BE2C (cell line): ENCODE measurements at regions not wholly inside any gene's neighbourhood (a gene's known extent, or its start where the extent isn't known, plus 50 kb on each side); places are given as distances from the start of the nearest gene placed in this dataset.
"Not testable (repeated sequence)": the region's sequence is repeated elsewhere in the genome, so short reads cannot be mapped to it uniquely, and the experiment has no call there.

Source experiments
- DNase-seq: peaks from one replicate; pipeline ENCODE4 v3.0.0-alpha.2; 2020
- H3K27me3 ChIP-seq: fragments of 250-450 bp; sonication (Bioruptor Pico); 2 replicates; pipeline ENCODE4 v1.5.1; 2020; ENCODE audit warnings: mild to moderate bottlenecking
- H3K36me3 ChIP-seq: fragments of 250-450 bp; sonication (Bioruptor Pico); 2 replicates; pipeline ENCODE4 v1.5.1; 2020; ENCODE audit warnings: mild to moderate bottlenecking
- H3K4me1 ChIP-seq: fragments of 250-450 bp; sonication (Bioruptor Pico); 2 replicates; pipeline ENCODE4 v1.5.1; 2020
- H3K4me3 ChIP-seq: 2 replicates; pipeline ENCODE4 v1.5.1; 2011; ENCODE audit warnings: low read depth, low read length
- H3K9me3 ChIP-seq: fragments of 250-450 bp; sonication (Bioruptor Pico); 2 replicates; pipeline ENCODE4 v1.5.1; 2020
- CTCF ChIP-seq: IDR thresholded peaks from 2 replicates; pipeline ENCODE4 v1.5.1; 2012; ENCODE audit warnings: mild to moderate bottlenecking, low read depth, low read length

GRCh38 chr3:140870351-140870750 is 71.3 kb upstream of the SLC25A36 start:
- no peak overlapping the region for H3K4me3 ChIP-seq
- H3K4me1 ChIP-seq, result no peaks in the 10 kb centered on the region
- TF ChIP-seq CTCF, result no peak
- H3K9me3 ChIP-seq, result no peaks in the 10 kb centered on the region
- no peak for DNase-seq
- no peaks in the 10 kb centered on the region for H3K36me3 ChIP-seq
- H3K27me3 ChIP-seq, result no peaks in the 10 kb centered on the region

- Histone ChIP-seq H3K27me3 (no peaks in the 10 kb centered on the region), H3K4me3 (no peak overlapping the region), H3K4me1 (no peaks in the 10 kb centered on the region), H3K9me3 (no peaks in the 10 kb centered on the region), H3K36me3 (no peaks in the 10 kb centered on the region)
- TF ChIP-seq CTCF, result no peak
- DNase-seq, result no peak
Observed at GRCh38 chr3:140871022-140871421, 70.6 kb upstream of the SLC25A36 start.

DNA sequence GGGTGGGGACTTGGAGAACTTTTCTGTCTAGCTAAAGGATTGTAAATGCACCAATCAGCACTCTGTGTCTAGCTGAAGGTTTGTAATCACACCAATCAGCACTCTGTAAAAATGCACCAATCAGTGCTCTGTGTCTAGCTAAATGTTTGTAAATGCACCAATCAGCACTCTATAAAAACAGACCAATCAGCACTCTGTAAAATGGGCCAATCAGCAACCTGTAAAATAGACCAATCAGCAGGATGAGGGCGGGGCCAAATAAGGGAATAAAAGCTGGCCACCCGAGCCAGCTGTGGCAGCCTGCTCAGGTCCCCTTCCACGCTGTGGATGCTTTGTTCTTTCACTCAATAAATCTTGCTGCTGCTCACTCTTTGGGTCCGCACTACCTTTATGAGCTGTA is 69.5 kb upstream of the SLC25A36 start:
- H3K4me3 ChIP-seq, H3K36me3 ChIP-seq, H3K27me3 ChIP-seq, DNase-seq, H3K9me3 ChIP-seq, H3K4me1 ChIP-seq: not testable (repeated sequence)

GRCh38 chr3:140883428-140884040 is 58.1 kb upstream of the SLC25A36 start:
- H3K36me3 ChIP-seq, result no peaks in the 10 kb centered on the region
- no peak overlapping the region for H3K4me3 ChIP-seq
- no peaks in the 10 kb centered on the region for H3K4me1 ChIP-seq
- DNase-seq, result no peak
- no peaks in the 10 kb centered on the region; the same call in 1 of the 2 replicates for H3K9me3 ChIP-seq
- TF ChIP-seq CTCF, result no peak
- no peaks in the 10 kb centered on the region; the same call in 1 of the 2 replicates for H3K27me3 ChIP-seq

DNA sequence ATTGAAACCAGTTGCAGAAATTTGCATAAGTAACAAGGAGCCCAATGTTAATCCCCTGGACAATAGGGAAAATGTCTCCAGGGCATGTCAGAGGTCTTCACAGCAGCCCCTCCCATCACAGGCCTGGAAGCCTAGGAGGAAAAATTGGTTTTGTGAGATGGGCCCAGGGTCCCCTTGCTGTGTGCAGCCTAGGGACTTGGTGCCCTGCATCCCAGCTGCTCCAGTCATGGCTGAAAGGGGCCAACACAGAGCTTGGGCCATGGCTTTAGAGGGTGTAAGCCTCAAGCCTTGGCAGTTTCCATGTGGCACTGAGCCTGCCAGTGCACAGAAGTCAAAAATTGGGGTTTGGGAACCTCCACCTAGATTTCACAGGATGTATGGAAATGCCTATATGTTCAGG is 55.9 kb upstream of the SLC25A36 start:
- DNase-seq, H3K9me3 ChIP-seq, H3K27me3 ChIP-seq, H3K4me3 ChIP-seq, H3K4me1 ChIP-seq, H3K36me3 ChIP-seq: not testable (repeated sequence)
